ENCODE measurements at regions not wholly inside any gene's neighbourhood (a gene's known extent, or its start where the extent isn't known, plus 50 kb on each side); places are given as distances from the start of the nearest gene placed in this dataset.

DNA sequence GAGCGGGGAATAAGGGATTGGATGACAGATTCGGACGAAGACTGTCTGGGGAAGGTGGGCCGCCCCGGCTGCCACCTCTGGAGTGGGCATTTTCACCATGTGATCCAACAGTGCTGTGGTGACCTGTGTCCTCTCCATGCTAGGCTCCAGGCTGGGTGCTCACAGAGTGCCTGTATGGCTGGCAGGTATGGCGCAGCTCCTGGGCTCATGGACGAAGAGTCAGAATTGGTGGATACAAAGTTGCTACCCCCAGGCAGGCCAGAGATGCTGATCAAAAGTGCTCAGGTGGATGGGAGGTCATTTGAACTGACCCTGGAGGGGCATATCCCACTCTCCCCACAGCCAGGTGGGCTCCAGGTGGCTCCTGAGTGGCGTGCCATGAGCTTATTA is 111.3 kb upstream of the UQCRFS1 start:
- TF ChIP-seq POLR2A (IDR thresholded peaks at IDR 0.05) = no peak
- TF ChIP-seq, protein P1, sequence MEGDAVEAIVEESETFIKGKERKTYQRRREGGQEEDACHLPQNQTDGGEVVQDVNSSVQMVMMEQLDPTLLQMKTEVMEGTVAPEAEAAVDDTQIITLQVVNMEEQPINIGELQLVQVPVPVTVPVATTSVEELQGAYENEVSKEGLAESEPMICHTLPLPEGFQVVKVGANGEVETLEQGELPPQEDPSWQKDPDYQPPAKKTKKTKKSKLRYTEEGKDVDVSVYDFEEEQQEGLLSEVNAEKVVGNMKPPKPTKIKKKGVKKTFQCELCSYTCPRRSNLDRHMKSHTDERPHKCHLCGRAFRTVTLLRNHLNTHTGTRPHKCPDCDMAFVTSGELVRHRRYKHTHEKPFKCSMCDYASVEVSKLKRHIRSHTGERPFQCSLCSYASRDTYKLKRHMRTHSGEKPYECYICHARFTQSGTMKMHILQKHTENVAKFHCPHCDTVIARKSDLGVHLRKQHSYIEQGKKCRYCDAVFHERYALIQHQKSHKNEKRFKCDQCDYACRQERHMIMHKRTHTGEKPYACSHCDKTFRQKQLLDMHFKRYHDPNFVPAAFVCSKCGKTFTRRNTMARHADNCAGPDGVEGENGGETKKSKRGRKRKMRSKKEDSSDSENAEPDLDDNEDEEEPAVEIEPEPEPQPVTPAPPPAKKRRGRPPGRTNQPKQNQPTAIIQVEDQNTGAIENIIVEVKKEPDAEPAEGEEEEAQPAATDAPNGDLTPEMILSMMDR (IDR thresholded peaks at IDR 0.05) = no peak
